Dendritic cell treated with granulocyte-macrophage colony-stimulating factor and Interleukin-4, amounts not matched to agents 40 ng/mL and 50 ng/mL, for 4 days (primary cell): ENCODE measurements at regions not wholly inside any gene's neighbourhood (a gene's known extent, or its start where the extent isn't known, plus 50 kb on each side); places are given as distances from the start of the nearest gene placed in this dataset.
A peak's percentile ranks its signal among the peaks of the same experiment; 100 is the strongest.

ENCODE experiments used
- H3K27ac Mint-ChIP-seq: one replicate; pipeline ENCODE4 v1.8.0; 2022; ENCODE audit warnings: mild to moderate bottlenecking, mixed read lengths
- H3K27me3 Mint-ChIP-seq: one replicate; pipeline ENCODE4 v1.8.0; 2022; ENCODE audit warnings: mild to moderate bottlenecking, mixed read lengths
- H3K36me3 Mint-ChIP-seq: one replicate; pipeline ENCODE4 v1.8.0; 2022; ENCODE audit warnings: low read depth, mixed read lengths
- H3K4me1 Mint-ChIP-seq: one replicate; pipeline ENCODE4 v1.8.0; 2022; ENCODE audit warnings: low read depth, mixed read lengths
- H3K4me3 Mint-ChIP-seq: one replicate; pipeline ENCODE4 v1.8.0; 2022; ENCODE audit warnings: mild to moderate bottlenecking, moderate library complexity, mixed read lengths
- H3K9me3 Mint-ChIP-seq: one replicate; pipeline ENCODE4 v1.8.0; 2022; ENCODE audit warnings: mixed read lengths
- intact Hi-C: fragments of 100-400 bp; cut with micrococcal nuclease; formaldehyde crosslinking; loops from one replicate; pipeline ENCODE4 v1.15.0; 2022

DNA sequence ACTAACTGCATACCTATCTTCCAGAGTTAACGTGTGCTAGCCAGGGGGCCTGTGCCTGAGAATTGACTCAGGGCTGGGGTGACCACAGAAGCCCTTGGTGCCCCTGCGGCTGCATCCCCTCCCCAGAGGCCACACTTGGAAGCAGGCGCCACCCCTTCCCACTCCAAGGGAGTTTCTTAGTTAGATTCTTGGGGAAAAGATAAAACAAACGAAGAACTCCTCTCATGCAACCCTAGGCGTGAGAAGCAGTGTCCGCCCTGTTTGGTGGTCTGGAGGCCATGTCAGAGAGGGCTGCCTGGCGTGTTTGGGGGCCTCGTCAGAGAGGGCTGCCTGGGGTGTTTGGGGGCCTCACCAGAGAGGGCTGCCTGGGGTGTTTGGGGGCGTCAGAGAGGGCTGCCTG is 50.3 kb upstream of the HGFAC start:
- Mint-ChIP-seq H3K27ac (peak overlapping the region; percentile 22), H3K4me1 (peaks cover 58% of the 10 kb centered on the region), H3K4me3 (no peak overlapping the region), H3K9me3 (no peaks in the 10 kb centered on the region), H3K27me3 (no peaks in the 10 kb centered on the region), H3K36me3 (peaks cover 18% of the 10 kb centered on the region)
- intact Hi-C loops: no loop called here
